HepG2 (cell line): ENCODE measurements at regions not wholly inside any gene's neighbourhood (a gene's known extent, or its start where the extent isn't known, plus 50 kb on each side); places are given as distances from the start of the nearest gene placed in this dataset.

Experiments used
- ATAC-seq: fragments of 200-7000 bp; cut with Tn5 transposase; 3 replicates; pipeline ENCODE4 v1.9.1; 2020; ENCODE audit warnings: mild to moderate bottlenecking, moderate library complexity
- BruUV-seq: library from RNA; stranded (reverse); fragments of 400-500 nt; replicated peaks from 2 replicates; lab custom pipeline; 2021; lab: Mats Ljungman, UMichigan
- CTCF ChIA-PET: fragments of 300-600 bp; formaldehyde crosslinking; extraction: SDS; loops from one replicate; lab custom pipeline; 2021; ENCODE audit warnings: low total read pairs, inconsistent platforms, low intra/inter-chr PET ratio; lab: Yijun Ruan, JAX
- POLR2A ChIA-PET: fragments of 350-600 bp; sonication (Branson Sonifier 250); formaldehyde crosslinking; loops from one replicate; lab custom pipeline; 2020; ENCODE audit warnings: antibody characterized with exemption, inconsistent platforms; lab: Yijun Ruan, JAX
- DNase-seq: peaks from one replicate; pipeline ENCODE4 v3.0.0-alpha.2; 2015; ENCODE audit warnings: low spot score
- FAIRE-seq: peaks from 3 replicates; lab custom pipeline; 2011; peaks lifted over from hg19 to GRCh38; lab: Jason Lieb, UNC
- H2AFZ ChIP-seq: one replicate; pipeline ENCODE4 v1.6.1; 2011; ENCODE audit warnings: low read length, inconsistent platforms
- H3K27ac ChIP-seq: fragments of 300-600 bp; 3 replicates; pipeline ENCODE4 v1.8.0; 2011; ENCODE audit warnings: mixed run types, mild to moderate bottlenecking, mixed read lengths, low read length, inconsistent platforms; ENCODE audit not compliant: insufficient read depth; ENCODE audit errors: extremely low read length
- H3K27me3 ChIP-seq, 2 experiments: fragments of 200-600 bp in 1 of 2; 2 replicates in 1 of 2; 3 replicates in 1 of 2; pipeline versions ENCODE4 v1.6.0 to v1.8.0; 2011; ENCODE audit warnings: low read length in 2 of 2, mild to moderate bottlenecking in 2 of 2, moderate library complexity in 2 of 2, inconsistent platforms in 1 of 2; ENCODE audit not compliant: insufficient read depth in 2 of 2, control insufficient read depth in 1 of 2
- H3K36me3 ChIP-seq, 2 experiments: fragments of 200-600 bp in 1 of 2; replicated peaks in 1 of 2; 2 replicates in 1 of 2; 3 replicates in 1 of 2; pipeline versions ENCODE4 v1.5.1 to v1.8.0; 2011; ENCODE audit warnings: low read length in 2 of 2, inconsistent platforms in 1 of 2; ENCODE audit not compliant: insufficient read depth in 2 of 2, control insufficient read depth in 1 of 2
- H3K4me1 ChIP-seq: 2 replicates; pipeline ENCODE4 v1.5.1; 2012; ENCODE audit warnings: low read length, inconsistent platforms; ENCODE audit not compliant: insufficient read depth
- H3K4me2 ChIP-seq: 2 replicates; pipeline ENCODE4 v1.6.0; 2011; ENCODE audit warnings: low read depth, low read length, inconsistent platforms
- H3K4me3 ChIP-seq, 3 experiments: fragments of 200-600 bp in 1 of 3; sonication (generic), shearing (Covaris generic) in 1 of 3; replicated peaks in 1 of 3; 2 replicates each; pipeline ENCODE4 v1.5.1; 2011 to 2016; ENCODE audit warnings: low read length in 3 of 3, inconsistent platforms in 2 of 3, low read depth in 2 of 3, mild to moderate bottlenecking in 2 of 3, control low read depth in 1 of 3, mixed read lengths in 1 of 3; ENCODE audit not compliant: insufficient read depth in 1 of 3
- H3K79me2 ChIP-seq: one replicate; pipeline ENCODE4 v1.6.1; 2011; ENCODE audit warnings: low read length, inconsistent platforms; ENCODE audit not compliant: insufficient read depth
- H3K9ac ChIP-seq: 2 replicates; pipeline ENCODE4 v1.6.0; 2011; ENCODE audit warnings: mild to moderate bottlenecking, low read depth, low read length, inconsistent platforms; ENCODE audit not compliant: insufficient read depth
- H3K9me3 ChIP-seq: 2 replicates; pipeline ENCODE4 v1.5.1; 2012; ENCODE audit warnings: mild to moderate bottlenecking, low read length
- H4K20me1 ChIP-seq: 2 replicates; pipeline ENCODE4 v1.6.0; 2011; ENCODE audit warnings: inconsistent platforms, mild to moderate bottlenecking, low read length, moderate library complexity; ENCODE audit not compliant: insufficient read depth
- ARNT ChIP-seq: fragments of 450-650 bp; IDR thresholded peaks from 2 replicates; pipeline ENCODE4 v1.6.1; 2017
- CAMTA2 ChIP-seq: sonication (generic); formaldehyde crosslinking; IDR thresholded peaks from 2 replicates; pipeline ENCODE4 v1.4.0; 2020; ENCODE audit warnings: mild to moderate bottlenecking, missing genetic modification reagents, borderline replicate concordance
- KLF16 ChIP-seq, 2 experiments: sonication (generic) in 1 of 2; formaldehyde crosslinking in 1 of 2; IDR thresholded peaks; 2 replicates each; pipeline versions ENCODE4 v1.6.1 to v1.8.0; 2016 to 2023; ENCODE audit warnings: missing genetic modification reagents in 2 of 2, missing compliant biosample characterization in 1 of 2
- KLF6 ChIP-seq: IDR thresholded peaks from 2 replicates; pipeline ENCODE4 v1.8.0; 2016; ENCODE audit warnings: missing biosample characterization, missing genetic modification reagents
- MED8 ChIP-seq: sonication (generic); formaldehyde crosslinking; IDR thresholded peaks from 2 replicates; pipeline ENCODE4 v1.8.1; 2023; ENCODE audit warnings: mild to moderate bottlenecking, missing genetic modification reagents; ENCODE audit not compliant: insufficient replicate concordance
- PHF20 ChIP-seq: sonication (generic); formaldehyde crosslinking; IDR thresholded peaks from 2 replicates; pipeline ENCODE4 v1.5.0; 2020; ENCODE audit warnings: mild to moderate bottlenecking, missing genetic modification reagents
- RBM22 ChIP-seq: fragments of 200-400 bp; formaldehyde crosslinking; optimal IDR thresholded peaks from 2 replicates; pipeline ENCODE3; 2017; ENCODE audit warnings: mild to moderate bottlenecking, low read length, moderate library complexity
- SIX1 ChIP-seq: sonication (generic); formaldehyde crosslinking; IDR thresholded peaks from 2 replicates; pipeline ENCODE4 v1.4.0; 2020; ENCODE audit warnings: missing genetic modification reagents, borderline replicate concordance
- ZMAT3 ChIP-seq: sonication (generic); formaldehyde crosslinking; conservative IDR thresholded peaks from 2 replicates; pipeline ENCODE4 v1.7.0; 2021; ENCODE audit warnings: missing genetic modification reagents
- ZNF225 ChIP-seq: sonication (generic); formaldehyde crosslinking; IDR thresholded peaks from 2 replicates; pipeline ENCODE4 v1.4.0; 2020; ENCODE audit warnings: mild to moderate bottlenecking, missing genetic modification reagents
- ZSCAN31 ChIP-seq: sonication (generic); formaldehyde crosslinking; IDR thresholded peaks from 2 replicates; pipeline ENCODE4 v1.5.0; 2020; ENCODE audit warnings: low read depth, mild to moderate bottlenecking, missing genetic modification reagents
- WGBS: methylation state at CpG from one replicate; pipeline ENCODE4 v1.1.6; 2017; ENCODE audit warnings: low lambda C conversion rate; 5-methylcytosine and 5-hydroxymethylcytosine counted together
- in situ Hi-C: cut with HindIII; loops from 2 replicates; pipeline ENCODE4 v1.10.0; 2017; ENCODE audit warnings: low pct_unique_long_range_greater_than_20kb; ENCODE audit not compliant: extremely low pct_ligation_motif_present
- intact Hi-C: fragments of 100-400 bp; cut with micrococcal nuclease; formaldehyde crosslinking; loops from one replicate; pipeline ENCODE4 v1.10.0; 2022; ENCODE audit not compliant: unreplicated experiment
- TF ChIP-seq, protein P1 (sequence below): IDR thresholded peaks from 2 replicates; pipeline ENCODE4 v1.6.1; 2018; ENCODE audit warnings: missing genetic modification reagents
- TF ChIP-seq, protein P2 (sequence below): sonication (generic); formaldehyde crosslinking; IDR thresholded peaks from 2 replicates; pipeline ENCODE4 v1.4.0; 2020; ENCODE audit warnings: low read depth, mild to moderate bottlenecking, missing genetic modification reagents
- TF ChIP-seq, protein P3 (sequence below): sonication (generic); formaldehyde crosslinking; IDR thresholded peaks from 2 replicates; pipeline ENCODE4 v1.5.0; 2020; ENCODE audit warnings: missing genetic modification reagents, mild to moderate bottlenecking, borderline replicate concordance

GRCh38 chr1:82606546-82606945 lies 805.8 kb downstream of the ADGRL2 start:
- Histone ChIP-seq H3K9me3 (peaks cover 60% of the 10 kb centered on the region), H3K27me3 (no peaks in the 10 kb centered on the region), H3K27ac (no peak overlapping the region)
- 5% methylated on average over 1 of the region's 1 CpG for WGBS
- ChIA-PET POLR2A (no interaction called here), CTCF (no interaction called here)
- TF ChIP-seq CAMTA2 (CRISPR knock-in tag) = no peak
- TF ChIP-seq SIX1 = no peak
- TF ChIP-seq ARNT = no peak
- no peak for TF ChIP-seq PHF20
- TF ChIP-seq ZMAT3 = no peak
- TF ChIP-seq, protein P1, sequence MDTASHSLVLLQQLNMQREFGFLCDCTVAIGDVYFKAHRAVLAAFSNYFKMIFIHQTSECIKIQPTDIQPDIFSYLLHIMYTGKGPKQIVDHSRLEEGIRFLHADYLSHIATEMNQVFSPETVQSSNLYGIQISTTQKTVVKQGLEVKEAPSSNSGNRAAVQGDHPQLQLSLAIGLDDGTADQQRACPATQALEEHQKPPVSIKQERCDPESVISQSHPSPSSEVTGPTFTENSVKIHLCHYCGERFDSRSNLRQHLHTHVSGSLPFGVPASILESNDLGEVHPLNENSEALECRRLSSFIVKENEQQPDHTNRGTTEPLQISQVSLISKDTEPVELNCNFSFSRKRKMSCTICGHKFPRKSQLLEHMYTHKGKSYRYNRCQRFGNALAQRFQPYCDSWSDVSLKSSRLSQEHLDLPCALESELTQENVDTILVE (CRISPR knock-in tag) = no peak
- TF ChIP-seq, protein P2, sequence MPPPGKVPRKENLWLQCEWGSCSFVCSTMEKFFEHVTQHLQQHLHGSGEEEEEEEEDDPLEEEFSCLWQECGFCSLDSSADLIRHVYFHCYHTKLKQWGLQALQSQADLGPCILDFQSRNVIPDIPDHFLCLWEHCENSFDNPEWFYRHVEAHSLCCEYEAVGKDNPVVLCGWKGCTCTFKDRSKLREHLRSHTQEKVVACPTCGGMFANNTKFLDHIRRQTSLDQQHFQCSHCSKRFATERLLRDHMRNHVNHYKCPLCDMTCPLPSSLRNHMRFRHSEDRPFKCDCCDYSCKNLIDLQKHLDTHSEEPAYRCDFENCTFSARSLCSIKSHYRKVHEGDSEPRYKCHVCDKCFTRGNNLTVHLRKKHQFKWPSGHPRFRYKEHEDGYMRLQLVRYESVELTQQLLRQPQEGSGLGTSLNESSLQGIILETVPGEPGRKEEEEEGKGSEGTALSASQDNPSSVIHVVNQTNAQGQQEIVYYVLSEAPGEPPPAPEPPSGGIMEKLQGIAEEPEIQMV (CRISPR knock-in tag) = no peak
- no peak for TF ChIP-seq KLF6 (CRISPR knock-in tag)
- TF ChIP-seq KLF16 (CRISPR knock-in tag; IDR thresholded peaks at IDR 0.05) = no peak
- TF ChIP-seq ZSCAN31 (CRISPR knock-in tag) = no peak
- TF ChIP-seq MED8 = no peak
- no peak for TF ChIP-seq ZNF225 (CRISPR knock-in tag)
- TF ChIP-seq, protein P3, sequence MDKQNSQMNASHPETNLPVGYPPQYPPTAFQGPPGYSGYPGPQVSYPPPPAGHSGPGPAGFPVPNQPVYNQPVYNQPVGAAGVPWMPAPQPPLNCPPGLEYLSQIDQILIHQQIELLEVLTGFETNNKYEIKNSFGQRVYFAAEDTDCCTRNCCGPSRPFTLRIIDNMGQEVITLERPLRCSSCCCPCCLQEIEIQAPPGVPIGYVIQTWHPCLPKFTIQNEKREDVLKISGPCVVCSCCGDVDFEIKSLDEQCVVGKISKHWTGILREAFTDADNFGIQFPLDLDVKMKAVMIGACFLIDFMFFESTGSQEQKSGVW (CRISPR knock-in tag) = no peak
- TF ChIP-seq RBM22 = no peak
- TF ChIP-seq, all 625 proteins: peak for 0
- intact Hi-C loops = no loop called here
- Histone ChIP-seq H3K36me3 (no peaks in the 10 kb centered on the region), H3K79me2 (no peaks in the 10 kb centered on the region), H2AFZ (no peak overlapping the region), H3K9ac (no peak overlapping the region), H3K4me3 (no peak overlapping the region), H3K4me2 (no peak overlapping the region), H4K20me1 (no peaks in the 10 kb centered on the region), H3K4me1 (no peaks in the 10 kb centered on the region)
- in situ Hi-C loops = no loop called here
- no TSS peak for BruUV-seq
- FAIRE-seq (no peak), ATAC-seq (no peak), DNase-seq (no peak)
